Spleen (tissue), 11 donors: ENCODE measurements at regions not wholly inside any gene's neighbourhood (a gene's known extent, or its start where the extent isn't known, plus 50 kb on each side); places are given as distances from the start of the nearest gene placed in this dataset.
"Not testable (repeated sequence)": the region's sequence is repeated elsewhere in the genome, so short reads cannot be mapped to it uniquely, and the experiment has no call there.

Experiments
- DNase-seq: peaks from one replicate; pipeline ENCODE4 v3.0.0-alpha.2; 2020
- H3K27ac ChIP-seq, 8 donors: fragments of 200-600 bp; sonication (generic) in 7 of 8; 1 replicate in 4 of 8; 2 replicates in 4 of 8; pipeline versions ENCODE4 v1.5.0 to v1.8.0; 2016 to 2021; ENCODE audit warnings: inconsistent platforms in 4 of 8, mild to moderate bottlenecking in 4 of 8, moderate library complexity in 1 of 8
- H3K27me3 ChIP-seq, 7 donors: fragments of 200-600 bp; sonication (generic) in 6 of 7; replicated peaks in 1 of 7; 1 replicate in 4 of 7; 2 replicates in 3 of 7; pipeline versions ENCODE4 v1.5.0 to v1.8.0; 2016 to 2021; ENCODE audit warnings: inconsistent platforms in 3 of 7, mild to moderate bottlenecking in 1 of 7
- H3K36me3 ChIP-seq, 6 donors: fragments of 200-600 bp; sonication (generic) in 5 of 6; 1 replicate in 4 of 6; 2 replicates in 2 of 6; pipeline versions ENCODE4 v1.5.0 to v1.8.0; 2016 to 2021; ENCODE audit warnings: inconsistent platforms in 2 of 6
- H3K4me1 ChIP-seq, 6 donors: fragments of 200-600 bp; sonication (generic) in 5 of 6; 1 replicate in 3 of 6; 2 replicates in 3 of 6; pipeline versions ENCODE4 v1.5.0 to v1.8.0; 2016 to 2021; ENCODE audit warnings: inconsistent platforms in 3 of 6
- H3K4me3 ChIP-seq, 8 donors: fragments of 200-600 bp; sonication (generic) in 7 of 8; 1 replicate in 4 of 8; 2 replicates in 4 of 8; pipeline versions ENCODE4 v1.5.0 to v1.8.0; 2016 to 2021; ENCODE audit warnings: inconsistent platforms in 4 of 8, mild to moderate bottlenecking in 4 of 8, moderate library complexity in 2 of 8
- H3K9me3 ChIP-seq, 8 donors: fragments of 200-600 bp; sonication (generic) in 7 of 8; 1 replicate in 4 of 8; 2 replicates in 4 of 8; pipeline versions ENCODE4 v1.5.0 to v1.8.0; 2016 to 2021; ENCODE audit warnings: inconsistent platforms in 4 of 8
- POLR2A ChIP-seq, 3 donors: fragments of 450-650 bp; IDR thresholded peaks; one replicate each; pipeline ENCODE4 v1.5.1; 2017; ENCODE audit warnings: antibody characterized with exemption in 3 of 3, mild to moderate bottlenecking in 1 of 3
- POLR2AphosphoS5 ChIP-seq, 3 donors: sonication (generic); formaldehyde crosslinking; IDR thresholded peaks; one replicate each; pipeline ENCODE4 v1.5.1; 2017; ENCODE audit warnings: antibody characterized with exemption in 3 of 3
- WGBS, 5 donors: extraction: QIAGEN DNeasy Blood & Tissue Kit in 3 of 5; methylation state at CpG; one replicate each; pipeline versions ENCODE4 v1.1.5 to v1.1.7; 2013 to 2018; 5-methylcytosine and 5-hydroxymethylcytosine counted together
- intact Hi-C: fragments of 100-400 bp; cut with DNase I; formaldehyde crosslinking; loops from one replicate; pipeline ENCODE4 v1.15.0; 2023; ENCODE audit warnings: low total_unique reads
- TF ChIP-seq, protein P1 (sequence below), 11 experiments: fragments of 200-600 bp in 7 of 11; fragments of 450-650 bp in 4 of 11; sonication (generic) in 4 of 11; IDR thresholded peaks in 8 of 11; conservative IDR thresholded peaks in 3 of 11; 1 replicate in 7 of 11; 2 replicates in 4 of 11; pipeline versions ENCODE4 v1.4.0 to v1.8.0; 2016 to 2021; ENCODE audit warnings: antibody characterized with exemption in 11 of 11, inconsistent platforms in 4 of 11, mild to moderate bottlenecking in 1 of 11
- donor health status: healthy with polysubstance abuse.
- donor health status: DM: no; HTN: no; CAD: no; lungs with moderate emphysema.
- donor health status: DM: no; HTN: no; CAD: no.
- donor health status: Bipolar disorder and iron deficiency.
- donor health status: healthy.
- donor health status: DM: no; HTN: no; CAD: no.
- donor health status: DM: yes; HTN: yes; CAD: no.

DNA sequence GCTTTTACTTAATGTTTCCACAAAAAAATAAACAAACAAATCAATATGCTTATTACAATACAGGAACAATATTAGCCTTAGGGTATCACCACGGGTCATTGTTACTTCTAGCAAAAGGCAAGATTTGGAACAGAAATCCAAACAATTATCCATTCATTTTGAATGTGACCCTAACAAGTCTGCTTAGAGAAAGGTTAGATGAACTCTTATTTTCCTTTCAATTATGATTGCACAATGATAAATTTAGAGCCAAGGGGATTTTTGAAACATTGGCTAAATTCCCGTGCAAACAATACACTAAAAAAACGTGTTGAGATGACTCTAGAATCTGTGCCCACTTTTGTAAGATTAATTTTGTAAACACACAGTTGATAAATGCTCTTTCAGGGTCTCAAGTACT is 474.7 kb downstream of the PCDH7 start:
- Histone ChIP-seq H3K36me3 (no peaks in the 10 kb centered on the region), H3K9me3 (peaks cover 0 to 25% (median 16%) of the 10 kb centered on the region in 8 donors), H3K27ac (no peak overlapping the region), H3K27me3 (no peaks in the 10 kb centered on the region), H3K4me3 (no peak overlapping the region), H3K4me1 (no peaks in the 10 kb centered on the region)
- TF ChIP-seq POLR2AphosphoS5 (IDR thresholded peaks at IDR 0.05) (no peak), POLR2A (IDR thresholded peaks at IDR 0.05) (no peak)
- TF ChIP-seq, protein P1, sequence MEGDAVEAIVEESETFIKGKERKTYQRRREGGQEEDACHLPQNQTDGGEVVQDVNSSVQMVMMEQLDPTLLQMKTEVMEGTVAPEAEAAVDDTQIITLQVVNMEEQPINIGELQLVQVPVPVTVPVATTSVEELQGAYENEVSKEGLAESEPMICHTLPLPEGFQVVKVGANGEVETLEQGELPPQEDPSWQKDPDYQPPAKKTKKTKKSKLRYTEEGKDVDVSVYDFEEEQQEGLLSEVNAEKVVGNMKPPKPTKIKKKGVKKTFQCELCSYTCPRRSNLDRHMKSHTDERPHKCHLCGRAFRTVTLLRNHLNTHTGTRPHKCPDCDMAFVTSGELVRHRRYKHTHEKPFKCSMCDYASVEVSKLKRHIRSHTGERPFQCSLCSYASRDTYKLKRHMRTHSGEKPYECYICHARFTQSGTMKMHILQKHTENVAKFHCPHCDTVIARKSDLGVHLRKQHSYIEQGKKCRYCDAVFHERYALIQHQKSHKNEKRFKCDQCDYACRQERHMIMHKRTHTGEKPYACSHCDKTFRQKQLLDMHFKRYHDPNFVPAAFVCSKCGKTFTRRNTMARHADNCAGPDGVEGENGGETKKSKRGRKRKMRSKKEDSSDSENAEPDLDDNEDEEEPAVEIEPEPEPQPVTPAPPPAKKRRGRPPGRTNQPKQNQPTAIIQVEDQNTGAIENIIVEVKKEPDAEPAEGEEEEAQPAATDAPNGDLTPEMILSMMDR (IDR thresholded peaks at IDR 0.05 in 8 of 11, conservative IDR thresholded peaks at IDR 0.05 in 3 of 11): no peak
- intact Hi-C loops: no loop called here
- WGBS, 5 donors: 52 to 63% (median 61%) methylated on average over 3 of the region's 3 CpGs
- DNase-seq: no peak

DNA sequence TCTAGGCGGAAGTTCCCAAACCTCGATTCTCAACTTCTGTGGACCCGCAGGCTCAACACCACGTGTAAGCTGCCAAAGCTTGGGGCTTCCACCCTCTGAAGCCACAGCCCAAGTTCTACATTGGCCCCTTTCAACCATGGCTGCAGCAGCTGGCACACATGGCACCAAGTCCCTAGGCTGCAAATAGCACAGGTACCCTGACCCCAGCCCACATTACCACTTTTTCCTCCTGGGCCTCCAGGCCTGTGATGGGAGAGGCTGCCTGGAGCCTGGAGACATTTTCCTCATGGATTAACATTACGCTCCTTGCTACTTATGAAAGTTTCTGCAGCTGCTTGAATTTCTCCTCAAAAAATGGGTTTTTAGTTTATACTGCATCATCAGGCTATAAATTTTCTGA is 479.5 kb downstream of the PCDH7 start:
- intact Hi-C loops: no loop called here
- Histone ChIP-seq H3K27me3 (no peaks in the 10 kb centered on the region), H3K4me3 (no peak overlapping the region), H3K4me1 (no peaks in the 10 kb centered on the region), H3K36me3 (no peaks in the 10 kb centered on the region), H3K27ac (no peak overlapping the region), H3K9me3 (peaks cover 0 to 36% (median 27%) of the 10 kb centered on the region in 8 donors)
- TF ChIP-seq POLR2A (IDR thresholded peaks at IDR 0.05): no peak
- TF ChIP-seq, protein P1 (IDR thresholded peaks at IDR 0.05 in 8 of 11, conservative IDR thresholded peaks at IDR 0.05 in 3 of 11): no peak
- TF ChIP-seq POLR2AphosphoS5 (IDR thresholded peaks at IDR 0.05): no peak
- 89 to 98% (median 92%) methylated on average over 5 of the region's 5 CpGs for WGBS, 5 donors
- no peak for DNase-seq

DNA sequence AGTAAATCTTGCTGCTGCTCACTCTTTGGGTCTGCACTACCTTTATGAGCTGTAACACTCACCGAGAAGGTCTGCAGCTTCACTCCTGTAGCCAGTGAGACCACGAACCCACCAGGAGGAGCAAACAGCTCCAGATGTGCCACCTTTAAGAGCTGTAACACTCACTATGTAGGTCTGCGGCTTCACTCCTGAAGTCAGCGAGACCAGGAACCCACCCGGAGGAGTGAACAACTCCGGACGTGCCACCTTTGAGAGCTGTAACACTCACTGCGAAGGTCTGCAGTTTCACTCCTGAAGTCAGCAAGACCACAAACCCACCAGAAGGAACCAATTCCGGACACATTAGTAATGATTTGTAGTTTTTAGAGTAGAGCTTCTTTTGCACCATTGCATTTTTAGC is 481.9 kb downstream of the PCDH7 start:
- H3K9me3 ChIP-seq: peaks cover 0 to 32% (median 27%) of the 10 kb centered on the region in 8 donors
- intact Hi-C loops, H3K4me1 ChIP-seq, H3K27me3 ChIP-seq, H3K27ac ChIP-seq, H3K4me3 ChIP-seq, H3K36me3 ChIP-seq, DNase-seq: not testable (repeated sequence)
- WGBS, 5 donors: 76 to 93% (median 85%) methylated on average over 6 to 9 of the region's 9 CpGs

DNA sequence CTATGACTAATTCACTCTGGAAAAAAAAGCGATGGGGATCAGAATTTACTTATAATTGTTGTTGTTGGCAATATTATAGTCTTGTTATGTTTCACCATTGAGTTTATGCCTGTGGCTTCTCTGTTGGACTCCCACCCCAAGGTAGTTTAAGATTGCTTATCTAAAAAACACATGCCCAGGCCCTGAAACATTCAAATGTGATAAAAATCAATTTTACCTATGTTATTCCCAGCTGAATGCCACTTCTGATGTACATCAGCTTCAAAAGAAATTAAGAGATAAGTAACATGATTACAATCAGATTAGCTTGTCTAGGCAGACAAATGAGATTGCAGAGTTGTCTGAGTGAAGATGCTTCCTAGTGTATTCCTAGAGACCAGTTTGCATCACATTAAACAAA is 484.7 kb downstream of the PCDH7 start:
- TF ChIP-seq POLR2A (IDR thresholded peaks at IDR 0.05): no peak
- TF ChIP-seq, protein P1 (IDR thresholded peaks at IDR 0.05 in 8 of 11, conservative IDR thresholded peaks at IDR 0.05 in 3 of 11): no peak
- no peak for TF ChIP-seq POLR2AphosphoS5 (IDR thresholded peaks at IDR 0.05)
- no peaks in the 10 kb centered on the region for H3K27me3 ChIP-seq
- WGBS, 5 donors: 83 to 95% (median 87%) methylated on average over 1 of the region's 1 CpG
- H3K36me3 ChIP-seq: no peaks in the 10 kb centered on the region
- no peak overlapping the region for H3K27ac ChIP-seq
- DNase-seq: no peak
- peaks cover 0 to 17% (median 7%) of the 10 kb centered on the region in 8 donors for H3K9me3 ChIP-seq
- intact Hi-C loops: no loop called here
- no peaks in the 10 kb centered on the region for H3K4me1 ChIP-seq
- H3K4me3 ChIP-seq: no peak overlapping the region

DNA sequence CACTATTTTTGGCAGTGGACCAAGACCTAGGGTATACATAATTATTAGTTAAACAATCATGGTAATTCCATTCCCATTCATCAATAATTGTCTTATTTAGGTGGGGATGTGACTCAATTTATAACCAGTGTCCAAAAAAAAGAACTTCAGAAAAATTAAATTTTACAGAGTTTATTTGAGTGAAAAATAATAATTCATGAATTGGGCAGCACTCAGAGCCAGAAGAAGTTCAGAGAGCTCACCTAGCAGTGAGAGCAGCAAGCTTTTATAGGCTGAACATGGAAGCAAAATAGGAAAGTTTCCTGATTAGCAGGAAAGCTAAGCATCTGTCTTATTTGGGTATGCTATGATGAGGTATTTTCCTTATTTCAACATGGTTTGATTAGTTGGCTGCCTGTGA is 500.8 kb downstream of the PCDH7 start:
- TF ChIP-seq, protein P1 (IDR thresholded peaks at IDR 0.05 in 8 of 11, conservative IDR thresholded peaks at IDR 0.05 in 3 of 11): no peak
- Histone ChIP-seq H3K27ac (no peak overlapping the region), H3K27me3 (no peaks in the 10 kb centered on the region), H3K4me1 (no peaks in the 10 kb centered on the region), H3K36me3 (no peaks in the 10 kb centered on the region), H3K4me3 (no peak overlapping the region), H3K9me3 (no peaks in the 10 kb centered on the region)
- intact Hi-C loops: no loop called here
- DNase-seq: no peak
